DND-41 (cell line): ENCODE measurements at regions not wholly inside any gene's neighbourhood (a gene's known extent, or its start where the extent isn't known, plus 50 kb on each side); places are given as distances from the start of the nearest gene placed in this dataset.

Experiments
- CTCF ChIP-seq: IDR thresholded peaks from 2 replicates; pipeline ENCODE4 v1.5.1; 2012; ENCODE audit warnings: borderline replicate concordance, low read length, moderate library complexity, mild to moderate bottlenecking; ENCODE audit not compliant: poor library complexity, severe bottlenecking; ENCODE audit errors: extremely low read depth
- EZH2 ChIP-seq: IDR thresholded peaks from 3 replicates; pipeline ENCODE4 v1.6.1; 2012; ENCODE audit warnings: borderline replicate concordance, low read depth, mild to moderate bottlenecking, moderate library complexity, low read length, inconsistent platforms; ENCODE audit not compliant: severe bottlenecking

- no peak for TF ChIP-seq EZH2
- no peak for TF ChIP-seq CTCF
Measured at GRCh38 chr3:163952499-163952898, 1125.8 kb downstream of the SI start.
